ENCODE measurements at regions not wholly inside any gene's neighbourhood (a gene's known extent, or its start where the extent isn't known, plus 50 kb on each side); places are given as distances from the start of the nearest gene placed in this dataset.

- Mint-ChIP-seq H3K27me3 (no peaks in the 10 kb centered on the region), H3K4me3 (no peak overlapping the region), H3K4me1 (ENCODE audit: low read depth) (no peaks in the 10 kb centered on the region), H3K36me3 (ENCODE audit: low read depth) (no peaks in the 10 kb centered on the region), H3K9me3 (no peaks in the 10 kb centered on the region), H3K27ac (no peak overlapping the region)
- TF ChIP-seq CTCF (IDR thresholded peaks at IDR 0.05) = no peak
- H3K4me1 ChIP-seq (ENCODE audit: insufficient read depth, low read length) = no peaks in the 10 kb centered on the region
- H3K36me3 ChIP-seq (ENCODE audit: insufficient read depth, low read length) = no peaks in the 10 kb centered on the region
- POLR2A ChIA-PET = no interaction called here
- no peak for DNase-seq
- CTCF ChIA-PET = no interaction called here
- no peak for ATAC-seq (ENCODE audit: poor library complexity)
- peaks cover 0 to 8% of the 10 kb centered on the region in 2 experiments for H3K9me3 ChIP-seq (ENCODE audit: control insufficient read depth in 1 of 2, insufficient read depth in 1 of 2, low read length in 2 of 2)
- H3K27me3 ChIP-seq (ENCODE audit: control insufficient read depth in 1 of 2, insufficient read depth in 2 of 2, low read length in 2 of 2) = no peaks in the 10 kb centered on the region
- H3K4me3 ChIP-seq (ENCODE audit: low read length) = no peak overlapping the region
- no peak overlapping the region for H3K27ac ChIP-seq (ENCODE audit: low read depth in 1 of 2, low read length in 2 of 2)
- intact Hi-C loops (cut with DNase I, micrococcal nuclease) = loop anchor here in 1 of 2 experiments (5.0 kb wide), 1 partner anchor 34 kb away; no protein-coding TSS in a partner anchor
Measured at GRCh38 chr20:39638731-39639130, 676.6 kb downstream of the DHX35 start.

- H3K36me3 Mint-ChIP-seq (ENCODE audit: low read depth) = no peaks in the 10 kb centered on the region
- no peak for ATAC-seq (ENCODE audit: poor library complexity)
- no peaks in the 10 kb centered on the region for H3K4me1 ChIP-seq (ENCODE audit: insufficient read depth, low read length)
- no peak for DNase-seq
- no peaks in the 10 kb centered on the region for H3K27me3 ChIP-seq (ENCODE audit: control insufficient read depth in 1 of 2, insufficient read depth in 2 of 2, low read length in 2 of 2)
- H3K4me3 Mint-ChIP-seq = no peak overlapping the region
- ChIA-PET POLR2A (no interaction called here), CTCF (no interaction called here)
- no peaks in the 10 kb centered on the region for H3K27me3 Mint-ChIP-seq
- H3K9me3 ChIP-seq (ENCODE audit: control insufficient read depth in 1 of 2, insufficient read depth in 1 of 2, low read length in 2 of 2) = peaks cover 0 to 8% of the 10 kb centered on the region in 2 experiments
- intact Hi-C loops (cut with DNase I, micrococcal nuclease) = no loop called here
- no peaks in the 10 kb centered on the region for H3K4me1 Mint-ChIP-seq (ENCODE audit: low read depth)
- no peak overlapping the region for H3K27ac ChIP-seq (ENCODE audit: low read depth in 1 of 2, low read length in 2 of 2)
- no peak for TF ChIP-seq CTCF (IDR thresholded peaks at IDR 0.05)
- H3K9me3 Mint-ChIP-seq = no peaks in the 10 kb centered on the region
- no peak overlapping the region for H3K27ac Mint-ChIP-seq
- H3K36me3 ChIP-seq (ENCODE audit: insufficient read depth, low read length) = no peaks in the 10 kb centered on the region
- H3K4me3 ChIP-seq (ENCODE audit: low read length) = no peak overlapping the region
Measured at GRCh38 chr20:39633689-39634088, 671.5 kb downstream of the DHX35 start.

GRCh38 chr20:39632757-39633156 lies 670.6 kb downstream of the DHX35 start:
- POLR2A ChIA-PET = no interaction called here
- H3K9me3 ChIP-seq (ENCODE audit: control insufficient read depth in 1 of 2, insufficient read depth in 1 of 2, low read length in 2 of 2) = peaks cover 0 to 8% of the 10 kb centered on the region in 2 experiments

More at GRCh38 chr20:39632757-39633156, 670.6 kb downstream of the DHX35 start:
- TF ChIP-seq CTCF (IDR thresholded peaks at IDR 0.05) = no peak
- Histone ChIP-seq H3K27me3 (ENCODE audit: control insufficient read depth in 1 of 2, insufficient read depth in 2 of 2, low read length in 2 of 2) (no peaks in the 10 kb centered on the region), H3K4me1 (ENCODE audit: insufficient read depth, low read length) (no peaks in the 10 kb centered on the region), H3K36me3 (ENCODE audit: insufficient read depth, low read length) (no peaks in the 10 kb centered on the region), H3K27ac (ENCODE audit: low read depth in 1 of 2, low read length in 2 of 2) (no peak overlapping the region), H3K4me3 (ENCODE audit: low read length) (no peak overlapping the region)
- CTCF ChIA-PET = no interaction called here
- Mint-ChIP-seq H3K4me1 (ENCODE audit: low read depth) (no peaks in the 10 kb centered on the region), H3K4me3 (no peak overlapping the region), H3K27me3 (no peaks in the 10 kb centered on the region), H3K9me3 (no peaks in the 10 kb centered on the region), H3K36me3 (ENCODE audit: low read depth) (no peaks in the 10 kb centered on the region), H3K27ac (no peak overlapping the region)
- intact Hi-C loops (cut with DNase I, micrococcal nuclease) = no loop called here
- DNase-seq (no peak), ATAC-seq (ENCODE audit: poor library complexity) (no peak)
